ENCODE measurements at regions not wholly inside any gene's neighbourhood (a gene's known extent, or its start where the extent isn't known, plus 50 kb on each side); places are given as distances from the start of the nearest gene placed in this dataset.

DNA sequence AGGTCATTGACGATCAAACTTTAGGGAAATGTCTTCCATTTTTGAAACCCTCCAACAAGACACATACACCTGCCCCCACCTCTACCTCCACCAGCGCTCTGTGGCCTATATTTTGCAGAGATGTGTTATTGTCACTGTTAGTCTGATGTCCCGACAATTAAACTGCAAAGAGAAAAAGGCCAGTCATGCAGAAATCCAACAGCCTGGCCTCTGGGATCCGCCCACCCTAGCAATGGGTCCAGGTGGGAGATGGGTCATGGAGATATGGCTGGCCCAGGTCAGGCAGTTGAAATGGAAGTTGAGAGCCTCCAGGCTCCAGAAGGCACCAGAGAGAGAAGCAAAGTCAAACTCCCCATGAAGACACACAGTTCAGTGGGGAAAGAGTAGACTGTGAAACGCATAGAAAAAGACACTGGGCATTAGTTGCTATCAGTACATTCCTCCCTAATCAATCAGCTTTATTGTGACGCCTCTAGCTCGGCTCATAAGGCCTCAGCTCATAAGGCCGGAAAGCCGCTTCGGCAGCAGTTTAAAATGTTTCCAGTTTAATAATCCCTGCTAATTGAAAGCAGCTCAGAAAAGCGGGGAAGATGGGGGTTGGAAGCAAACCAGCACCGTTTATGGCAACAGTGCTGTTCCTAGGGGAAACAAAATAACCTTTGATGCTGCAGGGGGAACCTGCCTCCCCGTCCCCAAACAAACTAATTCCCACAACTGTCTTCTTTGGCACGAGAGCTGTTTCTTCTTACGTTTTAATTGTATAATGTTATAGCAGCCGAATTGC, 239.7 kb upstream of the ZNF507 start:
- Histone ChIP-seq H4K20me1 (ENCODE audit: insufficient read depth, low read length) (no peaks in the 10 kb centered on the region), H3K9ac (ENCODE audit: low read length) (no peak overlapping the region), H3K79me2 (ENCODE audit: insufficient read depth, low read length) (no peaks in the 10 kb centered on the region), H3K9me3 (ENCODE audit: insufficient read depth, low read depth, low read length) (peaks cover 3% of the 10 kb centered on the region), H3K27ac (ENCODE audit: low read depth, low read length) (no peak overlapping the region), H2AFZ (ENCODE audit: low read depth, low read length) (no peak overlapping the region), H3K27me3 (ENCODE audit: insufficient read depth, low read length) (no peaks in the 10 kb centered on the region), H3K4me2 (ENCODE audit: low read length) (no peak overlapping the region), H3K36me3 (ENCODE audit: insufficient read depth, low read length) (no peaks in the 10 kb centered on the region), H3K4me3 (ENCODE audit: insufficient read depth, low read depth, low read length) (no peak overlapping the region), H3K4me1 (ENCODE audit: insufficient read depth, low read length) (no peaks in the 10 kb centered on the region)
- DNase-seq (ENCODE audit: low read depth): no peak
- Mint-ChIP-seq H3K36me3 (ENCODE audit: low read depth, unreplicated experiment) (no peaks in the 10 kb centered on the region), H3K27ac (ENCODE audit: unreplicated experiment) (no peak overlapping the region), H3K4me3 (ENCODE audit: unreplicated experiment) (no peak overlapping the region), H3K9me3 (ENCODE audit: unreplicated experiment) (no peaks in the 10 kb centered on the region), H3K27me3 (ENCODE audit: low read depth, unreplicated experiment) (peaks cover 14% of the 10 kb centered on the region), H3K4me1 (ENCODE audit: low read depth, unreplicated experiment) (peaks cover 2% of the 10 kb centered on the region)
- TF ChIP-seq, protein P1, sequence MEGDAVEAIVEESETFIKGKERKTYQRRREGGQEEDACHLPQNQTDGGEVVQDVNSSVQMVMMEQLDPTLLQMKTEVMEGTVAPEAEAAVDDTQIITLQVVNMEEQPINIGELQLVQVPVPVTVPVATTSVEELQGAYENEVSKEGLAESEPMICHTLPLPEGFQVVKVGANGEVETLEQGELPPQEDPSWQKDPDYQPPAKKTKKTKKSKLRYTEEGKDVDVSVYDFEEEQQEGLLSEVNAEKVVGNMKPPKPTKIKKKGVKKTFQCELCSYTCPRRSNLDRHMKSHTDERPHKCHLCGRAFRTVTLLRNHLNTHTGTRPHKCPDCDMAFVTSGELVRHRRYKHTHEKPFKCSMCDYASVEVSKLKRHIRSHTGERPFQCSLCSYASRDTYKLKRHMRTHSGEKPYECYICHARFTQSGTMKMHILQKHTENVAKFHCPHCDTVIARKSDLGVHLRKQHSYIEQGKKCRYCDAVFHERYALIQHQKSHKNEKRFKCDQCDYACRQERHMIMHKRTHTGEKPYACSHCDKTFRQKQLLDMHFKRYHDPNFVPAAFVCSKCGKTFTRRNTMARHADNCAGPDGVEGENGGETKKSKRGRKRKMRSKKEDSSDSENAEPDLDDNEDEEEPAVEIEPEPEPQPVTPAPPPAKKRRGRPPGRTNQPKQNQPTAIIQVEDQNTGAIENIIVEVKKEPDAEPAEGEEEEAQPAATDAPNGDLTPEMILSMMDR (IDR thresholded peaks at IDR 0.05; ENCODE audit: insufficient read depth, low read depth, low read length): no peak
- no peak for TF ChIP-seq EZH2 (IDR thresholded peaks at IDR 0.05; ENCODE audit: insufficient read depth, low read length)
- no peak for FAIRE-seq

DNA sequence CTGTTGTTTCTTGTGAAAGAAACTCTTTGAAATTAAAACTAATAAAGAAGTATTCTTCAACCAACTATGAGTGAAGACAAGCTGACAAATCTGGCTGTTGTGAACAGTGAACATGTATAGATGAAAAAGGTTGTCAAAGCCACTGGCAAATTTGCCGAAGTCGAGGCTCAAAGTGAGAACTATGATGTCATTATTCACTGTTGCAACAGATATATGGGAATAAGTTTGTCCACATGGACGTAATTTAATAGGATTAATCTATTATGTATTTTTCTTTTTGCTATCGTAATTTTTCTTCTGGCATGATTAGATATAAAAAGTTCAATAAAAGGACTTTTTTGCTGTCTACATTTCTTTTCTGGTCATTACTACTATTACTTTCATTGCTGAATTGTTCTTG, 223.2 kb upstream of the ZNF507 start:
- H3K4me2 ChIP-seq (ENCODE audit: low read length): no peak overlapping the region
- Mint-ChIP-seq H3K27me3 (ENCODE audit: low read depth, unreplicated experiment) (peaks cover 12% of the 10 kb centered on the region), H3K9me3 (ENCODE audit: unreplicated experiment) (peaks cover 10% of the 10 kb centered on the region), H3K27ac (ENCODE audit: unreplicated experiment) (no peak overlapping the region), H3K36me3 (ENCODE audit: low read depth, unreplicated experiment) (no peaks in the 10 kb centered on the region), H3K4me3 (ENCODE audit: unreplicated experiment) (no peak overlapping the region), H3K4me1 (ENCODE audit: low read depth, unreplicated experiment) (no peaks in the 10 kb centered on the region)
- H3K79me2 ChIP-seq (ENCODE audit: insufficient read depth, low read length): no peaks in the 10 kb centered on the region
- H3K9ac ChIP-seq (ENCODE audit: low read length): no peak overlapping the region
- no peaks in the 10 kb centered on the region for H3K36me3 ChIP-seq (ENCODE audit: insufficient read depth, low read length)
- TF ChIP-seq, protein P1 (IDR thresholded peaks at IDR 0.05; ENCODE audit: insufficient read depth, low read depth, low read length): no peak
- TF ChIP-seq EZH2 (IDR thresholded peaks at IDR 0.05; ENCODE audit: insufficient read depth, low read length): no peak
- H3K27me3 ChIP-seq (ENCODE audit: insufficient read depth, low read length): no peaks in the 10 kb centered on the region
- H2AFZ ChIP-seq (ENCODE audit: low read depth, low read length): no peak overlapping the region
- no peaks in the 10 kb centered on the region for H3K9me3 ChIP-seq (ENCODE audit: insufficient read depth, low read depth, low read length)
- no peaks in the 10 kb centered on the region for H3K4me1 ChIP-seq (ENCODE audit: insufficient read depth, low read length)
- FAIRE-seq: no peak
- no peak overlapping the region for H3K4me3 ChIP-seq (ENCODE audit: insufficient read depth, low read depth, low read length)
- no peaks in the 10 kb centered on the region for H4K20me1 ChIP-seq (ENCODE audit: insufficient read depth, low read length)
- DNase-seq (ENCODE audit: low read depth): no peak
- H3K27ac ChIP-seq (ENCODE audit: low read depth, low read length): no peak overlapping the region

DNA sequence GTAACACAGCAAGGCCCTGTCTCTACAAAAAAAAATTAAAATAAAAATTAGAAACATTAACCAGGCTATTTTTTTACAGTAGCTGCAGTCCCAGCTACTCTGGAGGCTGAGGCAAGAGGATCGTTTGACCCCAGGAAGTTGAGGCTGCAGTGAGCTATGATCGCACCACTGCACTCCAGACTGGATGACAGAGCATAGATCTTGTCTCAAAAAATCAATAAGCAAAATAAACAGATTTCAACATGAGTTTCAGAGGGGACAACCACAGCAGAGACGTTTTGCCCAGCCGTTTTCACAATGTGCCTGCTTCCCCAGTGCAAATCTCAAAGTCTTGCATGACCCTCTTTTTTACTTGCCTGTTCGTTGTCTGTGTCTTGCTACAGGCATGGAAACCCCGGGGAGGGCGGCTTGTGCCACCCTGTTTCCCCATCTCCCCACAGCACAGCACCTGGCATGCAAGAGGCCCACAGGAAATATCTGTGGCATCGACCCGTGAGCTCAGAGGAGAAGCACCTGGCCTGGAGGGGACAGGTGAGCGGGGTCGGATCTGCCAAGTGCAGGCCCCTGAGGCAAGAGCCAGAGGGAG, 222.0 kb upstream of the ZNF507 start:
- H3K4me3 ChIP-seq (ENCODE audit: insufficient read depth, low read depth, low read length): no peak overlapping the region
- no peaks in the 10 kb centered on the region for H3K36me3 Mint-ChIP-seq (ENCODE audit: low read depth, unreplicated experiment)
- no peaks in the 10 kb centered on the region for H3K36me3 ChIP-seq (ENCODE audit: insufficient read depth, low read length)
- H3K9me3 ChIP-seq (ENCODE audit: insufficient read depth, low read depth, low read length): no peaks in the 10 kb centered on the region
- no peaks in the 10 kb centered on the region for H3K27me3 ChIP-seq (ENCODE audit: insufficient read depth, low read length)
- H3K79me2 ChIP-seq (ENCODE audit: insufficient read depth, low read length): no peaks in the 10 kb centered on the region
- H3K9ac ChIP-seq (ENCODE audit: low read length): no peak overlapping the region
- TF ChIP-seq, protein P1 (IDR thresholded peaks at IDR 0.05; ENCODE audit: insufficient read depth, low read depth, low read length): no peak
- TF ChIP-seq EZH2 (IDR thresholded peaks at IDR 0.05; ENCODE audit: insufficient read depth, low read length): no peak
- H3K4me3 Mint-ChIP-seq (ENCODE audit: unreplicated experiment): no peak overlapping the region
- peaks cover 10% of the 10 kb centered on the region for H3K9me3 Mint-ChIP-seq (ENCODE audit: unreplicated experiment)
- no peaks in the 10 kb centered on the region for H4K20me1 ChIP-seq (ENCODE audit: insufficient read depth, low read length)
- FAIRE-seq: no peak
- no peak overlapping the region for H3K4me2 ChIP-seq (ENCODE audit: low read length)
- H3K27ac Mint-ChIP-seq (ENCODE audit: unreplicated experiment): no peak overlapping the region
- no peaks in the 10 kb centered on the region for H3K4me1 ChIP-seq (ENCODE audit: insufficient read depth, low read length)
- peaks cover 12% of the 10 kb centered on the region for H3K27me3 Mint-ChIP-seq (ENCODE audit: low read depth, unreplicated experiment)
- H3K4me1 Mint-ChIP-seq (ENCODE audit: low read depth, unreplicated experiment): no peaks in the 10 kb centered on the region
- DNase-seq (ENCODE audit: low read depth): no peak
- no peak overlapping the region for H3K27ac ChIP-seq (ENCODE audit: low read depth, low read length)
- no peak overlapping the region for H2AFZ ChIP-seq (ENCODE audit: low read depth, low read length)

Measured in astrocyte (in vitro differentiated cells and primary cell).